Astrocyte (in vitro differentiated cells and primary cell): ENCODE measurements at regions not wholly inside any gene's neighbourhood (a gene's known extent, or its start where the extent isn't known, plus 50 kb on each side); places are given as distances from the start of the nearest gene placed in this dataset.

Source experiments
- EZH2 ChIP-seq: IDR thresholded peaks from 2 replicates; pipeline ENCODE4 v1.6.1; 2012; ENCODE audit warnings: mild to moderate bottlenecking, low read length, inconsistent platforms; ENCODE audit not compliant: insufficient read depth
- TF ChIP-seq, protein P1 (sequence below): IDR thresholded peaks from 2 replicates; pipeline ENCODE4 v1.5.1; 2011; ENCODE audit warnings: low read depth, mild to moderate bottlenecking, inconsistent platforms, low read length, moderate library complexity; ENCODE audit not compliant: insufficient read depth

DNA sequence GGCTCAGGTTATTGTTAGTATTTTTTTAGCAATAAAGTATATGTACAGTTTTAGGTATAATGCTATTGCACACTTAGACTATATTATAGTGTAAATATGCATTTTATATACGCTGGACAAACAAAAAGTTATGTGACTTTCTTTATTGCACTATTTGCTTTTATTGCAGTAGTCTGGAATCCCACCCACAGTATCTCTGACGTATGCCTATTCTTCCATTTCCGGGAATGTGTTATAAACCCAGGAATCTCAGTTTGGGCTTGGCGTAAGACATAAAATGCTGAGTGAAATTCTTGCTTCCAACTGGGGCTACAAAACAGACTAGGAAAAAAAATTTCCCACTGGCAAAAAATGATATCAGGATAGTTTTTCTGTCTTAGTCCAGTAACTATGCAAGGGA is 119.1 kb downstream of the HTR1A start:
- TF ChIP-seq, protein P1, sequence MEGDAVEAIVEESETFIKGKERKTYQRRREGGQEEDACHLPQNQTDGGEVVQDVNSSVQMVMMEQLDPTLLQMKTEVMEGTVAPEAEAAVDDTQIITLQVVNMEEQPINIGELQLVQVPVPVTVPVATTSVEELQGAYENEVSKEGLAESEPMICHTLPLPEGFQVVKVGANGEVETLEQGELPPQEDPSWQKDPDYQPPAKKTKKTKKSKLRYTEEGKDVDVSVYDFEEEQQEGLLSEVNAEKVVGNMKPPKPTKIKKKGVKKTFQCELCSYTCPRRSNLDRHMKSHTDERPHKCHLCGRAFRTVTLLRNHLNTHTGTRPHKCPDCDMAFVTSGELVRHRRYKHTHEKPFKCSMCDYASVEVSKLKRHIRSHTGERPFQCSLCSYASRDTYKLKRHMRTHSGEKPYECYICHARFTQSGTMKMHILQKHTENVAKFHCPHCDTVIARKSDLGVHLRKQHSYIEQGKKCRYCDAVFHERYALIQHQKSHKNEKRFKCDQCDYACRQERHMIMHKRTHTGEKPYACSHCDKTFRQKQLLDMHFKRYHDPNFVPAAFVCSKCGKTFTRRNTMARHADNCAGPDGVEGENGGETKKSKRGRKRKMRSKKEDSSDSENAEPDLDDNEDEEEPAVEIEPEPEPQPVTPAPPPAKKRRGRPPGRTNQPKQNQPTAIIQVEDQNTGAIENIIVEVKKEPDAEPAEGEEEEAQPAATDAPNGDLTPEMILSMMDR = no peak
- no peak for TF ChIP-seq EZH2
